ENCODE measurements at regions not wholly inside any gene's neighbourhood (a gene's known extent, or its start where the extent isn't known, plus 50 kb on each side); places are given as distances from the start of the nearest gene placed in this dataset.
"Not testable (repeated sequence)": the region's sequence is repeated elsewhere in the genome, so short reads cannot be mapped to it uniquely, and the experiment has no call there.

- TF ChIP-seq CTCF (tag by site-specific recombination; IDR thresholded peaks at IDR 0.05); PRDM2 (tag by site-specific recombination; IDR thresholded peaks at IDR 0.05; ENCODE audit: borderline replicate concordance); SP2 (tag by site-specific recombination; IDR thresholded peaks at IDR 0.05); WT1 (tag by site-specific recombination; IDR thresholded peaks at IDR 0.05); ZSCAN23 (tag by site-specific recombination; IDR thresholded peaks at IDR 0.05); ZNF274 (IDR thresholded peaks at IDR 0.05; ENCODE audit: low read length); ZNF274 (tag by site-specific recombination; IDR thresholded peaks at IDR 0.05; ENCODE audit: borderline replicate concordance); ZNF629 (tag by site-specific recombination; IDR thresholded peaks at IDR 0.05); ZNF768 (tag by site-specific recombination; IDR thresholded peaks at IDR 0.05); ZNF416 (tag by site-specific recombination; IDR thresholded peaks at IDR 0.05); ZNF549 (tag by site-specific recombination; IDR thresholded peaks at IDR 0.05); KLF7 (tag by site-specific recombination; IDR thresholded peaks at IDR 0.05; ENCODE audit: borderline replicate concordance); ZNF76 (tag by site-specific recombination; IDR thresholded peaks at IDR 0.05; ENCODE audit: borderline replicate concordance, low read depth); REST (tag by site-specific recombination; IDR thresholded peaks at IDR 0.05): not testable (repeated sequence)
- TF ChIP-seq, protein P1, sequence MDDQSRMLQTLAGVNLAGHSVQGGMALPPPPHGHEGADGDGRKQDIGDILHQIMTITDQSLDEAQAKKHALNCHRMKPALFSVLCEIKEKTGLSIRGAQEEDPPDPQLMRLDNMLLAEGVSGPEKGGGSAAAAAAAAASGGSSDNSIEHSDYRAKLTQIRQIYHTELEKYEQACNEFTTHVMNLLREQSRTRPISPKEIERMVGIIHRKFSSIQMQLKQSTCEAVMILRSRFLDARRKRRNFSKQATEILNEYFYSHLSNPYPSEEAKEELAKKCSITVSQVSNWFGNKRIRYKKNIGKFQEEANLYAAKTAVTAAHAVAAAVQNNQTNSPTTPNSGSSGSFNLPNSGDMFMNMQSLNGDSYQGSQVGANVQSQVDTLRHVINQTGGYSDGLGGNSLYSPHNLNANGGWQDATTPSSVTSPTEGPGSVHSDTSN (CRISPR knock-in tag; IDR thresholded peaks at IDR 0.05), result not testable (repeated sequence)
Measured at GRCh38 chr21:8398870-8399437, 2122.4 kb upstream of the TPTE start.
